ENCODE measurements at regions not wholly inside any gene's neighbourhood (a gene's known extent, or its start where the extent isn't known, plus 50 kb on each side); places are given as distances from the start of the nearest gene placed in this dataset.

GRCh38 chr14:54223831-54224402 lies 172.9 kb upstream of the CDKN3 start:
- no peak for TF ChIP-seq CTCF (IDR thresholded peaks at IDR 0.05; ENCODE audit: insufficient read depth, low read length, poor library complexity, severe bottlenecking)
- Histone ChIP-seq H3K36me3 (ENCODE audit: control insufficient read depth, insufficient read depth, low read length) (no peaks in the 10 kb centered on the region), H3K4me3 (ENCODE audit: low read depth, low read length) (no peak overlapping the region), H3K27me3 (ENCODE audit: control insufficient read depth, insufficient read depth, low read length) (peaks cover 5% of the 10 kb centered on the region)
- no peak for DNase-seq (ENCODE audit: low read depth)

- no peak for DNase-seq (ENCODE audit: low read depth)
- no peak overlapping the region for H3K4me3 ChIP-seq (ENCODE audit: low read depth, low read length)
- TF ChIP-seq CTCF (IDR thresholded peaks at IDR 0.05; ENCODE audit: insufficient read depth, low read length, poor library complexity, severe bottlenecking) = no peak
- no peaks in the 10 kb centered on the region for H3K27me3 ChIP-seq (ENCODE audit: control insufficient read depth, insufficient read depth, low read length)
- no peaks in the 10 kb centered on the region for H3K36me3 ChIP-seq (ENCODE audit: control insufficient read depth, insufficient read depth, low read length)
These were observed 171.2 kb upstream of the CDKN3 start for GRCh38 chr14:54225457-54226060.

- Histone ChIP-seq H3K36me3 (ENCODE audit: control insufficient read depth, insufficient read depth, low read length) (no peaks in the 10 kb centered on the region), H3K4me3 (ENCODE audit: low read depth, low read length) (no peak overlapping the region), H3K27me3 (ENCODE audit: control insufficient read depth, insufficient read depth, low read length) (no peaks in the 10 kb centered on the region)
- no peak for DNase-seq (ENCODE audit: low read depth)
- TF ChIP-seq CTCF (IDR thresholded peaks at IDR 0.05; ENCODE audit: insufficient read depth, low read length, poor library complexity, severe bottlenecking) = no peak
These were observed 170.7 kb upstream of the CDKN3 start for GRCh38 chr14:54226103-54226502.

GRCh38 chr14:54226558-54226957 lies 170.2 kb upstream of the CDKN3 start:
- Histone ChIP-seq H3K27me3 (ENCODE audit: control insufficient read depth, insufficient read depth, low read length) (no peaks in the 10 kb centered on the region), H3K4me3 (ENCODE audit: low read depth, low read length) (no peak overlapping the region), H3K36me3 (ENCODE audit: control insufficient read depth, insufficient read depth, low read length) (no peaks in the 10 kb centered on the region)
- DNase-seq (ENCODE audit: low read depth) = no peak
- TF ChIP-seq CTCF (IDR thresholded peaks at IDR 0.05; ENCODE audit: insufficient read depth, low read length, poor library complexity, severe bottlenecking) = no peak

- Histone ChIP-seq H3K36me3 (ENCODE audit: control insufficient read depth, insufficient read depth, low read length) (no peaks in the 10 kb centered on the region), H3K27me3 (ENCODE audit: control insufficient read depth, insufficient read depth, low read length) (no peaks in the 10 kb centered on the region), H3K4me3 (ENCODE audit: low read depth, low read length) (no peak overlapping the region)
- TF ChIP-seq CTCF (IDR thresholded peaks at IDR 0.05; ENCODE audit: insufficient read depth, low read length, poor library complexity, severe bottlenecking) = no peak
- DNase-seq (ENCODE audit: low read depth) = no peak
These were observed 167.7 kb upstream of the CDKN3 start for GRCh38 chr14:54229136-54229535.

GRCh38 chr14:54230645-54231044 lies 166.2 kb upstream of the CDKN3 start:
- Histone ChIP-seq H3K4me3 (ENCODE audit: low read depth, low read length) (no peak overlapping the region), H3K27me3 (ENCODE audit: control insufficient read depth, insufficient read depth, low read length) (no peaks in the 10 kb centered on the region), H3K36me3 (ENCODE audit: control insufficient read depth, insufficient read depth, low read length) (no peaks in the 10 kb centered on the region)
- DNase-seq (ENCODE audit: low read depth) = no peak
- no peak for TF ChIP-seq CTCF (IDR thresholded peaks at IDR 0.05; ENCODE audit: insufficient read depth, low read length, poor library complexity, severe bottlenecking)
